H9 (cell line): ENCODE measurements at regions not wholly inside any gene's neighbourhood (a gene's known extent, or its start where the extent isn't known, plus 50 kb on each side); places are given as distances from the start of the nearest gene placed in this dataset.

ENCODE experiments used
- DNase-seq: peaks from one replicate; pipeline ENCODE4 v3.0.0-alpha.2; 2017
- H2AFZ ChIP-seq: one replicate; pipeline ENCODE4 v1.6.1; 2013; ENCODE audit warnings: mild to moderate bottlenecking, low read length, control low read depth, moderate library complexity
- H2AK5ac ChIP-seq: 2 replicates; pipeline ENCODE4 v1.6.1; 2013; ENCODE audit warnings: low read length, control low read depth, mixed read lengths; ENCODE audit not compliant: insufficient read length
- H2BK120ac ChIP-seq: one replicate; pipeline ENCODE4 v1.6.1; 2013; ENCODE audit warnings: low read depth, mild to moderate bottlenecking, low read length, control low read depth, inconsistent platforms; ENCODE audit not compliant: poor library complexity, severe bottlenecking
- H2BK12ac ChIP-seq: 2 replicates; pipeline ENCODE4 v1.6.1; 2013; ENCODE audit warnings: low read length, control low read depth, mixed read lengths, low read depth; ENCODE audit not compliant: insufficient read length
- H2BK15ac ChIP-seq: 2 replicates; pipeline ENCODE4 v1.6.1; 2013; ENCODE audit warnings: low read depth, low read length, control low read depth
- H2BK20ac ChIP-seq: one replicate; pipeline ENCODE4 v1.6.1; 2013; ENCODE audit warnings: low read depth, mild to moderate bottlenecking, low read length, control low read depth, inconsistent platforms; ENCODE audit not compliant: poor library complexity, severe bottlenecking
- H2BK5ac ChIP-seq: 2 replicates; pipeline ENCODE4 v1.6.1; 2013; ENCODE audit warnings: low read length, control low read depth, mixed read lengths; ENCODE audit not compliant: insufficient read length
- H3K14ac ChIP-seq: 2 replicates; pipeline ENCODE4 v1.6.1; 2013; ENCODE audit warnings: low read length, control low read depth; ENCODE audit not compliant: insufficient read depth
- H3K18ac ChIP-seq: 2 replicates; pipeline ENCODE4 v1.6.1; 2013; ENCODE audit warnings: low read depth, mild to moderate bottlenecking, mixed read lengths, low read length, control low read depth; ENCODE audit not compliant: insufficient read length
- H3K23ac ChIP-seq: 2 replicates; pipeline ENCODE4 v1.6.1; 2013; ENCODE audit warnings: low read length, control low read depth, mixed read lengths, low read depth; ENCODE audit not compliant: insufficient read length
- H3K23me2 ChIP-seq: 2 replicates; pipeline ENCODE4 v1.6.1; 2013; ENCODE audit warnings: low read depth, mild to moderate bottlenecking, mixed read lengths, low read length, control low read depth; ENCODE audit not compliant: insufficient read length, poor library complexity, severe bottlenecking
- H3K27ac ChIP-seq: 2 replicates; pipeline ENCODE4 v1.5.1; 2013; ENCODE audit warnings: low read length, control low read depth, mixed read lengths, low read depth; ENCODE audit not compliant: insufficient read length
- H3K27me3 ChIP-seq: 2 replicates; pipeline ENCODE4 v1.6.1; 2013; ENCODE audit warnings: low read length, control low read depth, inconsistent platforms; ENCODE audit not compliant: insufficient read depth
- H3K4ac ChIP-seq: 2 replicates; pipeline ENCODE4 v1.6.1; 2013; ENCODE audit warnings: low read depth, mild to moderate bottlenecking, control low read depth, inconsistent platforms, low read length, moderate library complexity
- H3K4me1 ChIP-seq: 2 replicates; pipeline ENCODE4 v1.6.1; 2013; ENCODE audit warnings: low read length, control low read depth, inconsistent platforms; ENCODE audit not compliant: insufficient read depth
- H3K4me2 ChIP-seq: 2 replicates; pipeline ENCODE4 v1.6.1; 2013; ENCODE audit warnings: low read length, control low read depth, mixed read lengths; ENCODE audit not compliant: insufficient read length, insufficient read depth
- H3K56ac ChIP-seq: 2 replicates; pipeline ENCODE4 v1.6.1; 2013; ENCODE audit warnings: low read depth, mild to moderate bottlenecking, mixed read lengths, low read length, control low read depth; ENCODE audit not compliant: insufficient read length
- H3K79me1 ChIP-seq: 2 replicates; pipeline ENCODE4 v1.6.1; 2013; ENCODE audit warnings: low read depth, mild to moderate bottlenecking, moderate library complexity, low read length, control low read depth, inconsistent platforms; ENCODE audit not compliant: insufficient read depth, poor library complexity, severe bottlenecking
- H3K79me2 ChIP-seq: 2 replicates; pipeline ENCODE4 v1.6.1; 2013; ENCODE audit warnings: low read length, control low read depth, inconsistent platforms; ENCODE audit not compliant: insufficient read depth
- H3K9ac ChIP-seq: 2 replicates; pipeline ENCODE4 v1.6.1; 2013; ENCODE audit warnings: low read length, control low read depth, mixed read lengths; ENCODE audit not compliant: insufficient read length; ENCODE audit errors: extremely low read depth
- H3K9me3 ChIP-seq: one replicate; pipeline ENCODE4 v1.6.1; 2013; ENCODE audit warnings: low read depth, low read length, inconsistent platforms; ENCODE audit not compliant: control insufficient read depth
- H3T11ph ChIP-seq: one replicate; pipeline ENCODE4 v1.6.1; 2013; ENCODE audit warnings: mild to moderate bottlenecking, low read length, control low read depth, inconsistent platforms
- H4K20me1 ChIP-seq: one replicate; pipeline ENCODE4 v1.6.1; 2013; ENCODE audit not compliant: control insufficient read depth, insufficient read length, insufficient read depth
- H4K5ac ChIP-seq: 2 replicates; pipeline ENCODE4 v1.6.1; 2013; ENCODE audit warnings: low read depth, mild to moderate bottlenecking, mixed read lengths, low read length, control low read depth; ENCODE audit not compliant: insufficient read length
- H4K8ac ChIP-seq: replicated peaks from 2 replicates; pipeline ENCODE4 v1.6.1; 2013; ENCODE audit warnings: low read length, control low read depth, mixed read lengths, low read depth; ENCODE audit not compliant: insufficient read length
- H4K91ac ChIP-seq: 2 replicates; pipeline ENCODE4 v1.6.1; 2013; ENCODE audit warnings: low read depth, mild to moderate bottlenecking, moderate library complexity, mixed read lengths, low read length, control low read depth; ENCODE audit not compliant: insufficient read length
- H3K27ac Mint-ChIP-seq, 3 experiments: 2 replicates in 2 of 3; 3 replicates in 1 of 3; pipeline ENCODE4 v1.8.0; 2020 to 2021; ENCODE audit warnings: mixed read lengths in 3 of 3, mild to moderate bottlenecking in 1 of 3, moderate library complexity in 1 of 3
- H3K27me3 Mint-ChIP-seq: 2 replicates; pipeline ENCODE4 v1.8.0; 2021; ENCODE audit warnings: low read depth, mild to moderate bottlenecking, moderate library complexity, mixed read lengths
- H3K36me3 Mint-ChIP-seq, 3 experiments: 2 replicates in 2 of 3; 3 replicates in 1 of 3; pipeline ENCODE4 v1.8.0; 2020 to 2021; ENCODE audit warnings: low read depth in 3 of 3, mixed read lengths in 3 of 3; ENCODE audit not compliant: insufficient read depth in 1 of 3
- H3K4me1 Mint-ChIP-seq, 2 experiments: 2 replicates each; pipeline ENCODE4 v1.8.0; 2020; ENCODE audit warnings: mixed read lengths in 2 of 2
- H3K4me3 Mint-ChIP-seq, 2 experiments: 2 replicates in 1 of 2; 3 replicates in 1 of 2; pipeline ENCODE4 v1.8.0; 2020 to 2021; ENCODE audit warnings: mild to moderate bottlenecking in 2 of 2, mixed read lengths in 2 of 2, moderate library complexity in 1 of 2
- H3K9me3 Mint-ChIP-seq, 2 experiments: 2 replicates in 1 of 2; 3 replicates in 1 of 2; pipeline ENCODE4 v1.8.0; 2020; ENCODE audit warnings: mild to moderate bottlenecking in 2 of 2, mixed read lengths in 2 of 2, moderate library complexity in 1 of 2
- CTCF ChIP-seq: fragments of 200-600 bp; sonication (generic); conservative IDR thresholded peaks from 3 replicates; pipeline ENCODE4 v1.8.0; 2021; ENCODE audit warnings: antibody characterized with exemption, mild to moderate bottlenecking
- WGBS: extraction: QIAGEN DNeasy Blood & Tissue Kit; methylation state at CpG from one replicate; pipeline ENCODE4 v1.1.7; 2013; ENCODE audit warnings: missing lambda C conversion rate, low lambda C conversion rate, mixed read lengths; ENCODE audit not compliant: insufficient read length; ENCODE audit errors: extremely low coverage; 5-methylcytosine and 5-hydroxymethylcytosine counted together

- Histone ChIP-seq H3K56ac (no peak overlapping the region), H2BK12ac (no peak overlapping the region), H3K9me3 (no peaks in the 10 kb centered on the region), H3K27me3 (no peaks in the 10 kb centered on the region), H2AK5ac (no peak overlapping the region), H2BK15ac (no peak overlapping the region), H4K5ac (no peak overlapping the region), H4K91ac (no peak overlapping the region), H3K79me2 (no peaks in the 10 kb centered on the region), H3K27ac (no peak overlapping the region), H2BK120ac (no peak overlapping the region), H4K20me1 (no peaks in the 10 kb centered on the region), H3K14ac (no peak overlapping the region), H2AFZ (no peak overlapping the region), H3T11ph (no peak overlapping the region), H3K79me1 (no peaks in the 10 kb centered on the region), H3K23me2 (no peaks in the 10 kb centered on the region), H2BK20ac (no peak overlapping the region), H4K8ac (no peak overlapping the region), H3K23ac (no peak overlapping the region), H2BK5ac (no peak overlapping the region), H3K9ac (no peak overlapping the region), H3K4ac (no peak overlapping the region), H3K4me1 (no peaks in the 10 kb centered on the region), H3K4me2 (no peak overlapping the region), H3K18ac (no peak overlapping the region)
- Mint-ChIP-seq H3K27me3 (no peaks in the 10 kb centered on the region; the same call in 1 of the 2 replicates), H3K4me3 (no peak overlapping the region), H3K4me1 (no peaks in the 10 kb centered on the region), H3K9me3 (no peaks in the 10 kb centered on the region), H3K27ac (no peak overlapping the region), H3K36me3 (no peaks in the 10 kb centered on the region)
- DNase-seq, result no peak
- no peak for TF ChIP-seq CTCF
- no CpG with 5 or more reads among the region's 4 CpGs for WGBS
Measured at GRCh38 chr13:74841651-74842050, 640.3 kb downstream of the TBC1D4 start.
